ENCODE measurements at regions not wholly inside any gene's neighbourhood (a gene's known extent, or its start where the extent isn't known, plus 50 kb on each side); places are given as distances from the start of the nearest gene placed in this dataset.

- no peak for TF ChIP-seq CTCF (IDR thresholded peaks at IDR 0.05; ENCODE audit: insufficient read depth, low read depth, low read length, missing control alignments)
- no peak for DNase-seq (ENCODE audit: low read depth)
- H3K4me3 ChIP-seq (ENCODE audit: low read length): no peak overlapping the region
Observed at GRCh38 chr12:127558361-127558760, 708.6 kb upstream of the TMEM132C start.

- TF ChIP-seq CTCF (IDR thresholded peaks at IDR 0.05; ENCODE audit: insufficient read depth, low read depth, low read length, missing control alignments): no peak
- H3K4me3 ChIP-seq (ENCODE audit: low read length): no peak overlapping the region
Observed at GRCh38 chr12:127559349-127560040, 707.5 kb upstream of the TMEM132C start.

GRCh38 chr12:127560041-127560478 is 706.9 kb upstream of the TMEM132C start:
- DNase-seq (ENCODE audit: low read depth): no peak
- H3K4me3 ChIP-seq (ENCODE audit: low read length): no peak overlapping the region

More at GRCh38 chr12:127559349-127560040, 707.5 kb upstream of the TMEM132C start:
- DNase-seq (ENCODE audit: low read depth): peak; percentile 82

GRCh38 chr12:127562816-127563215 is 704.2 kb upstream of the TMEM132C start:
- H3K4me3 ChIP-seq (ENCODE audit: low read length): no peak overlapping the region
- no peak for DNase-seq (ENCODE audit: low read depth)

More at GRCh38 chr12:127560041-127560478, 706.9 kb upstream of the TMEM132C start:
- TF ChIP-seq CTCF (IDR thresholded peaks at IDR 0.05; ENCODE audit: insufficient read depth, low read depth, low read length, missing control alignments): no peak

GRCh38 chr12:127565241-127565640 is 701.7 kb upstream of the TMEM132C start:
- DNase-seq (ENCODE audit: low read depth): no peak
- no peak for TF ChIP-seq CTCF (IDR thresholded peaks at IDR 0.05; ENCODE audit: insufficient read depth, low read depth, low read length, missing control alignments)
- H3K4me3 ChIP-seq (ENCODE audit: low read length): no peak overlapping the region

More at GRCh38 chr12:127562816-127563215, 704.2 kb upstream of the TMEM132C start:
- TF ChIP-seq CTCF (IDR thresholded peaks at IDR 0.05; ENCODE audit: insufficient read depth, low read depth, low read length, missing control alignments): no peak

- no peak overlapping the region for H3K4me3 ChIP-seq (ENCODE audit: low read length)
- no peak for DNase-seq (ENCODE audit: low read depth)
Observed at GRCh38 chr12:127567531-127567930, 699.4 kb upstream of the TMEM132C start.

More at GRCh38 chr12:127567531-127567930, 699.4 kb upstream of the TMEM132C start:
- no peak for TF ChIP-seq CTCF (IDR thresholded peaks at IDR 0.05; ENCODE audit: insufficient read depth, low read depth, low read length, missing control alignments)

All from epithelial cell of esophagus (primary cell).